Suppressor macrophage treated with lipopolysaccharide for 1 hour (primary cell): ENCODE measurements at regions not wholly inside any gene's neighbourhood (a gene's known extent, or its start where the extent isn't known, plus 50 kb on each side); places are given as distances from the start of the nearest gene placed in this dataset.
"Not testable (repeated sequence)": the region's sequence is repeated elsewhere in the genome, so short reads cannot be mapped to it uniquely, and the experiment has no call there.

Experiments used
- DNase-seq, 3 donors: peaks; one replicate each; pipeline ENCODE4 v3.0.0-alpha.2; 2020 to 2022

DNA sequence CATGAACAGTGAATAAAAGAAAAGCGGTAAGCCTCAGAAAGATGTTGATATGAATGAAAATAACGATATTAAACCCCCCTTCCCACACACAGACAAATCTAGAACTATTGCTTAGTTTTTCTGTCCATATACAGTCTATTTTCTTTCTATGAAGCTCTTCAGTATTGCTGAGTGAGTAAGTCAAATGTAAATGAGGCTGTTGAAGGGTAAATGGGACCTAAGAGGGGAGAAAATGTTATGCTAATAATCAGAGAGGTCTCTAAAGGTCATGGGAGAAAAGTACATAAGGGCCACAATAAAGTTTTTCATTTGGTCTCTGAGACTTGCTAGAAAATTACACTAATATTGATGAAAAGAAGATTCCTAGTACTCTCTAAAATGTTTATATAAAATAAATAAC lies 56.2 kb downstream of the PABPC4L start:
- no peak for DNase-seq

- no peak for DNase-seq
Measured at GRCh38 chr4:134144337-134144736, 57.3 kb downstream of the PABPC4L start.

- no peak for DNase-seq
Measured at GRCh38 chr4:134141728-134142127, 59.9 kb downstream of the PABPC4L start.

DNA sequence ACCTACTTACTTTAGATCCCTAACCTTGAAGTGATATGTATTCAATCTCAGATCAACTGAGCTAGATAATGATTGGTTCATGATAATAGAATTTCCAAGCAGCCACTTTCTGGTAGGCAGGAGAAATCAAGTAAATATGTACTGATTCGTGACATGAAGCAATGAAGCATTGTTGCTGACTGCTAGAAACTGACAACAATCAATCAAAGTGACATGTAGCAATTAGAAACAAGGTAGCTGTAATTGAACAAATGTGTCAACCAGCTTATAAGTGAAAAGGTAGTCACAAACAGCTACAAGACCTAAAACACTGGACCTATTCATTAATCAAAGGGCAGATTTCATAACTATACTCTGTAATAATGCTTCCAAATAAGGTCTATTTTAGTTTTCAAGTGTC lies 62.4 kb downstream of the PABPC4L start:
- no peak for DNase-seq

GRCh38 chr4:134132086-134132783 lies 69.4 kb downstream of the PABPC4L start:
- DNase-seq = no peak

- no peak for DNase-seq
Measured at GRCh38 chr4:134126955-134127354, 74.6 kb downstream of the PABPC4L start.

DNA sequence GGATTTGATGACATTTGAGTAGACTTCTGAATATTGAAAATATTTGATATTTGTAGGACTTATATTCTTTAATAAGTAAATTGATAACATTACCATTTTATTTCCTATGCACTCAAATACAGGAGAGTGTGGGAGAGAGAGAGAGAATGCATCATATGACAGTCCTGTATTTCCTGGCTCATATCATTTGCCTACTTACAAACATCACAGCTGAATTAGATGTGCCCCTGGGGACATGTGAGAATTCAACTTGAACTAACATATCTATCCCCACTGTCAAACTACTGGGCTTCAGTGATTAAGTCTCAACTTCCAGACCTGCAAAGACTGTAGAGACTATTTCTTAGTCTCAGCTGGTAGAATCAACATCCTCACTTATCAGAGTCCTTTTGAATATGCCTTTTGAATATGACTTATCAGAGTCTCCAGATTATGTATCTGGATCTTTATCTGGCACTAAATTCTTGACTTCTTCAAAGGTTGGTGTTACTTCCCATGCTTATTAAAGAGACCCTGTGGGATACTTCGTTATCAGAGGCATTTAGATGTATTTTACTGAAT lies 75.5 kb downstream of the PABPC4L start:
- no peak for DNase-seq

DNA sequence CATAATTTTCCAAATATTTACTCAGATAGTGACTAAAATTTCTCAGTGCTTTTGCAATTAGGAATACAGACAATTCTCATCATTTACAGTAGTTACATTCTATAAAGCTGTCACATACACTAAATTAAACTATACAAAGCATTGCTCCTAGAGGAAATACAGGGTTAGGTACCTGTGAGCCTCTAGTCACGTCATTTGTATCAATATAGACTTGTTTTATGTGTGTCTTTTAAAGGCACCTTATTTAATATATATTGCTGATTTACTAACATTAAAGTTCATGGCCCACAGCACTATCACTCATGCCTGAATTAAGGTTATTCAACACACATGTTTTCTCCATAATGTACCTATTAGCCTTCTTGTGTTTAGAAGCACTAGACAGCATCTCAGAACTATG lies 78.7 kb downstream of the PABPC4L start:
- no peak for DNase-seq

- no peak for DNase-seq
Measured at GRCh38 chr4:134117392-134118183, 84.0 kb downstream of the PABPC4L start.

DNA sequence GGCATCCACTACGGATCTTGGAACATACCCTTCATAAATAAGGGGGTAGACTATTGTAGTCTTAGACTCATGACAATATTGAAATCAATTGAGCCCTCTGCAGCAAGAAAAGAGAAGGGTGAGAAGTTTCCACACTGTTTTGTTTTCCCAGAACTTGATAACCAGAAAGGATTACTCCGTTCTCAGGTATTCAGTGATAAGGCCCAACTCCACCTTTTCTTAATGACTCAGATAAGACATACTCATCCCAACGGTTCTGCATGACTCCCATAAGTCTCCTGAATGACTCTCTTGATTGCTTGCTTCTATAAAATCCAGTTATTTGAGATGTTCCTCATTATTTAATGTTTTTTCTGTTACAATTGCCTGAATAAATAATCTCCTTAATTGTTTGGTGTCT lies 111.7 kb downstream of the PABPC4L start:
- no peak for DNase-seq

DNA sequence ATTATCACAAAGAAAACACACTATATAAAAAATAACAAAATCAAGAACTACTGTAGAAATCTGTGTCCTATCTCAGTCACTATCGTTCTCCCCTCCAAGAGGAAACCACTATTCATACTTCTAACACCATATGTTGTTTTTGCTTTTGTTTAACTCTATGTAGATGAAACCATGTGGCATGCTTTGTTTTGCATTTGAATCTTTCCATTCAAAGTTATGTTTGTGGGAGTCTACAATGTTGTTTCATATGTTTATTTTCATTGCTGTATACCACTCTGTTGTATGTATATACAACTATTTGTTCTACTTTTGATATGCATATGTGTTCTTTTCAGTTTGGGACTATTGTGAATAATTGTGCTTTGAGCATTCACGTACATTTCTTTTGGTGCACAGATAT lies 116.1 kb downstream of the PABPC4L start:
- DNase-seq = no peak

- not testable (repeated sequence) for DNase-seq
Measured at GRCh38 chr4:134079085-134079484, 122.5 kb downstream of the PABPC4L start.

GRCh38 chr4:134078230-134078914 lies 123.2 kb downstream of the PABPC4L start:
- no peak for DNase-seq

DNA sequence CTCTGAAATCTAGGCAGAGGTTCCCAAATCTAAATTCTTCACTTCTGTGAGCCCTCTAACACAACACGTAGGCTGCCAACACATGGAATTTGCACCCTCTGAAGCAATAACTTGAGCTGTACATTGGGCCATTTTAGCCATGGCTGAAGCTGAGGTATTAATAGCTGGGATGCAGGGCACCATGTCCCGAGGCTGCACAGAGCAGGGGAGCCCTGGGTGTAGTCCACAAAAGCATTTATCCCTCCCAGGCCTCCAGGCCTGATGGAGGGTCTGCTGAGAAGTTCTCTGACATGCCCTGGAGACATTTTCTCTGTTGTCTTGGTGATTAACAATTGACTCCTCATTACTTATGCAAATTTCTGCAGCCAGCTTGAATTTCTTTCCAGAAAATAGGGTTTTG lies 127.9 kb downstream of the PABPC4L start:
- DNase-seq = no peak

GRCh38 chr4:134072137-134072536 lies 129.5 kb downstream of the PABPC4L start:
- DNase-seq = no peak

DNA sequence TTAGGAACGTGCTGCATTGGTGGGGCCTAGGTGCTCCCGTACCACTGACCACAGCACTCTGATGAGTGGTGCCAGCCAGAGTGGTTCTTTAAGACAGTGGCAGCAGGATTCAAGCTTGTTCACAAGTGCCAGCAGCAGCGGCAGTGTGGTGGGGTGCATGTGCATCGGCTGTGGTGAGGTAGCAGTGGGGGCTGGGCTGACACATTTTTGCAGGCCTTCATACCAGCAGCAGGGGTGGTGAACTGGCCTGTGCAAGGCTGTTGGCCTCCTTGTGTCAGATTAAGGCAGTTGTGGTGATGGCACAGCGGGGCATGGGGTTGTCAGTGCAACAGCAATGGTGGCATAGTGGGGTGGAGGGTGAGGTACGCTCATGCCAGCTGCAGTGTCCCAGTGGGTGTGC lies 131.4 kb downstream of the PABPC4L start:
- DNase-seq = no peak

- no peak for DNase-seq
Measured at GRCh38 chr4:134057356-134057755, 144.2 kb downstream of the PABPC4L start.

DNA sequence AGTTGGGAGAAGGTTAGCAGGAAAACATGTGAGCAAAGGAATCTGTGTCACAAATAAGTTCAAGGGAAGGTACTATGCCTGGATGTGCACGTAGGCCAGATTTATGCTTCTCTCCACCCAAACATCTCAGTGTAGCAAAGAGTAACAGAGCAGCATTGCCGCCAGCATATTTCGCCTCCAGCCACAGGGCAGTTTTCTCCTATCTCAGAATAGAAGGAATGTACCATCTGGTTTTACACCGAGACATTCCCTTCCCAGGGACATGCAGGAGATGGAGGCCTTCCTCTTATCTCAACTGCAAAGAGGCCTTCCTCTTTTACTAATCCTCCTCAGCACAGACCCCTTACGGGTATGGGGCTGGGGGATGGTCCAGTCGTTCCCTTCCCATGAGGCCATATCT lies 155.4 kb downstream of the PABPC4L start:
- not testable (repeated sequence) for DNase-seq

DNA sequence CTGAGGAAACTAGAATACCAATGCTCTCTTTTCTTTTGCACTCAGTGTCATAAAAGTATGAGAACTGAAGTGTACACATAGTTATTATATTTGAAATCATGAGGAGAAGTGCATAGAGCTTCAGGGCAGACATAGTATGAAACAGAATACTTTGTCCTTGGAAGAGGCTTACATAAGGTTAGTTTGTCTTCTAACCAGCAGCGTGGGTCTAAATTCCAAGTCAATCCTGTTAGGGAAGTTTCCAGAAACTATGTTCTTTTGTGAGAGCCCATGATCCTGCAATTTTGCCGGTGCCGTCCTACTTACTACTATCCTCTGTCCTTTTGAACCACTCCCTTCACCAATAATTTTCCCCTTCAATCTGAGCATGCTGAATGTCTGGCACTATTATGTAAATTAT lies 156.2 kb downstream of the PABPC4L start:
- no peak for DNase-seq

DNA sequence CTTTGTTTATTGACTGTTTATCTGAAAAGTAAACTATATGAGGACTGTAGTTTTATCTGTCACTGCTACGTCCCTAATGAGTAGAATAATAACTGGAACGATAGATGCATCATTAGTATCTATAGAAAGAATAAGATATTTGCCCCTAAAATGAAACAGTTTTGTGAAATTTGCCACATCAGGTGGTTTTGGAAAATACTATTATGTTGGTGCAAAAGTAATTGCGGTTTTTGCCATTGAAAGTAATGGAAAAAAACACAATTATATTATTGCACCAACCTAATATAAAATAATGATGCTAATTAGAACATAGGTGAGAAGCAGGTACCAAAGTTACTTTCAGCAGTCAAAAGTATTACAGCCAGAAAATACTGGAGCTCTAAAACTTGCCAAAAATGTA lies 158.3 kb downstream of the PABPC4L start:
- DNase-seq = no peak

DNA sequence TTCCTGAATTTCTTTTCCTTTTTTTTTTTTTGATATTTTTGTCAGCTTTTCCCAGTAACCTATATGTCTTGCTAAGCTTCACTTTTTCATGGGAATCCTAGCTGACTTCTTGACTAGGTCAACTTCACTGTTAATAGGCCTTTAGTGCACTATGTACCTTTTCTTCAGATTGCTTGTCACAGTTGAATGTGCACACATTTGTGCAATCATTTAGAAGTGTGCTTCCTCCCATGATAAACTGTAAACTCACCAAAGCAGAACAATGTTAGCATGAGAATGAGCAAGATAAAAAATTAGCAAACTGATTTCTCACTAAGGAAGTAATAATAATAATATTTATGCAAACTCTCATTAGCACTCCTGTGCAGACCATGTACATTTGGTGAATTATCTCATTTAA lies 173.2 kb downstream of the PABPC4L start:
- DNase-seq = no peak

DNA sequence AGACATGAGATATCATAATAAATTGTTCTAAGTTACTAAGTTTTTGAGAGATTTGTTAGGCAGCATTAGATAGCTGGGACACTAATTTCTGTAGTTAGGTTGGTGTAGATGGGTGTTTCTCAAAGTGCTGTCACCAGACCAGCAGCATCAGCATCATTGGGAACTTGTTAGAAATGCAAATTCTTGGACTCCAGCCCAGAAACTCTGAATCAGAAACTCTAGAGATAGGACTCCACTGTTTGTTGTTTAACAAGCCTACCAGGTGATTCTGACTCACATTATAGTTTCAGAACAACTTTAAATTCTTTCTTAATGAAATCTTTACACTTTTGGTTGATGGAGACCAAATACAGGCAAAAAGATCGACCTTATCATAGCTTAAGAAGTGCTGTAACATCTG lies 173.7 kb downstream of the PABPC4L start:
- DNase-seq = no peak

DNA sequence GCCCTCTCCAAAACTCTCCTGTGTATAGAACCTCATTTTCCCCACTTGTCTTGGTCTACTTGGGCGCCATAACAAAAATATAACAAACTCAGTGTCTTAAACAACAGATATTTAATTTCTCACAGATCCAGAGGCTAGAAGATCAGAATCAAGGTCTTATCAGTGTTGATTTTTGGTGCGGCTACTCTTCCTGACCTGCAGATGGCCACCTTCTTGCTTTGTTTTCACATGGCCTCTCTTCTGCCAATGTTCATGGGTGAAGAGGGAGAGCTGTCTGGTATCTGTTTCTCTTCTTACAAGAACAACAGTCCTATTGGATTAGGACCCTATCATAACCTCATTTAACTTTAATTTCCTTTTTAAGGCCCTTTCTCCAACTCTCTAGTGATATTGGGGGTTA lies 177.3 kb downstream of the PABPC4L start:
- DNase-seq = no peak

DNA sequence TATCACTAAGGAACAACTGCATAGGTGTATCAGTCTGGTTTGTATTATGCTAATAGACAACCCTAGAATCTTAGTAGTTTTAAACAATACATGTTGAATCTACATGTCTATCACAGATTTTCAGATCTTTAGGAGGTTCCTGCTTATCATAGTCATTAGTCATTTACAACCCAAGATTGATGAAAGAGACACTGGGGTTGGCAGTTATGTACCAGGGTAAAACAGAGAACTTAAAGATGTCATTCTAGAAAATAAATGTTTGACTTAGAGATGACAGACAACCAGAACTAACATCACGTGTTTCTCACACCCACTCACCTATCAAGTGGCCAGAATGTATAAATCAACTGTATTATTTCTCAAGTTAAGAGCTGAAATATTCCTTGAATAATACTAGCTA lies 181.9 kb downstream of the PABPC4L start:
- DNase-seq = no peak
